ENCODE measurements at regions not wholly inside any gene's neighbourhood (a gene's known extent, or its start where the extent isn't known, plus 50 kb on each side); places are given as distances from the start of the nearest gene placed in this dataset.

GRCh38 chr15:97463696-97464095 lies 496.8 kb upstream of the ARRDC4 start:
- TF ChIP-seq, protein P1, sequence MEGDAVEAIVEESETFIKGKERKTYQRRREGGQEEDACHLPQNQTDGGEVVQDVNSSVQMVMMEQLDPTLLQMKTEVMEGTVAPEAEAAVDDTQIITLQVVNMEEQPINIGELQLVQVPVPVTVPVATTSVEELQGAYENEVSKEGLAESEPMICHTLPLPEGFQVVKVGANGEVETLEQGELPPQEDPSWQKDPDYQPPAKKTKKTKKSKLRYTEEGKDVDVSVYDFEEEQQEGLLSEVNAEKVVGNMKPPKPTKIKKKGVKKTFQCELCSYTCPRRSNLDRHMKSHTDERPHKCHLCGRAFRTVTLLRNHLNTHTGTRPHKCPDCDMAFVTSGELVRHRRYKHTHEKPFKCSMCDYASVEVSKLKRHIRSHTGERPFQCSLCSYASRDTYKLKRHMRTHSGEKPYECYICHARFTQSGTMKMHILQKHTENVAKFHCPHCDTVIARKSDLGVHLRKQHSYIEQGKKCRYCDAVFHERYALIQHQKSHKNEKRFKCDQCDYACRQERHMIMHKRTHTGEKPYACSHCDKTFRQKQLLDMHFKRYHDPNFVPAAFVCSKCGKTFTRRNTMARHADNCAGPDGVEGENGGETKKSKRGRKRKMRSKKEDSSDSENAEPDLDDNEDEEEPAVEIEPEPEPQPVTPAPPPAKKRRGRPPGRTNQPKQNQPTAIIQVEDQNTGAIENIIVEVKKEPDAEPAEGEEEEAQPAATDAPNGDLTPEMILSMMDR (IDR thresholded peaks at IDR 0.05) = no peak
- no peak for TF ChIP-seq POLR2A (IDR thresholded peaks at IDR 0.05)
